Activated naive CD4-positive, alpha-beta T cell treated with anti-CD3 and anti-CD28 coated beads for 36 hours (primary cell): ENCODE measurements at regions not wholly inside any gene's neighbourhood (a gene's known extent, or its start where the extent isn't known, plus 50 kb on each side); places are given as distances from the start of the nearest gene placed in this dataset.

ENCODE experiments used
- CTCF ChIA-PET: fragments of 350-600 bp; sonication (Branson Sonifier 250); formaldehyde crosslinking; loops from one replicate; lab custom pipeline; 2021; ENCODE audit warnings: antibody characterized with exemption; lab: Charles Lee
- DNase-seq: peaks from one replicate; pipeline ENCODE4 v3.0.0-alpha.2; 2020
- H3K27ac Mint-ChIP-seq: one replicate; pipeline ENCODE4 v1.8.0; 2021; ENCODE audit warnings: mild to moderate bottlenecking, mixed read lengths
- H3K27me3 Mint-ChIP-seq: one replicate; pipeline ENCODE4 v1.8.0; 2021; ENCODE audit warnings: low read depth, mixed read lengths
- H3K36me3 Mint-ChIP-seq: one replicate; pipeline ENCODE4 v1.8.0; 2021; ENCODE audit warnings: low read depth, mixed read lengths
- H3K4me1 Mint-ChIP-seq: one replicate; pipeline ENCODE4 v1.8.0; 2021; ENCODE audit warnings: low read depth, mixed read lengths
- H3K4me3 Mint-ChIP-seq: one replicate; pipeline ENCODE4 v1.8.0; 2021; ENCODE audit warnings: mild to moderate bottlenecking, moderate library complexity, mixed read lengths
- H3K9me3 Mint-ChIP-seq: one replicate; pipeline ENCODE4 v1.8.0; 2021; ENCODE audit warnings: mixed read lengths
- intact Hi-C: fragments of 100-400 bp; cut with micrococcal nuclease; formaldehyde crosslinking; loops from one replicate; pipeline ENCODE4 v1.15.1; 2023

GRCh38 chr12:86634456-86635410, 378.5 kb upstream of the MGAT4C start:
- no peaks in the 10 kb centered on the region for H3K27me3 Mint-ChIP-seq
- H3K4me1 Mint-ChIP-seq: no peaks in the 10 kb centered on the region
- H3K36me3 Mint-ChIP-seq: no peaks in the 10 kb centered on the region
- CTCF ChIA-PET: interaction anchor here (0.5 to 0.6 kb wide), 2 partner anchors 31 to 59 kb away, joined by 3 to 5 read pairs; no protein-coding TSS in a partner anchor
- no peak overlapping the region for H3K27ac Mint-ChIP-seq
- H3K9me3 Mint-ChIP-seq: peaks cover 4% of the 10 kb centered on the region
- H3K4me3 Mint-ChIP-seq: no peak overlapping the region
- intact Hi-C loops: no loop called here
- DNase-seq: no peak

GRCh38 chr12:86627001-86627400, 370.8 kb upstream of the MGAT4C start:
- intact Hi-C loops: no loop called here
- Mint-ChIP-seq H3K4me3 (no peak overlapping the region), H3K4me1 (no peaks in the 10 kb centered on the region), H3K27me3 (no peaks in the 10 kb centered on the region), H3K36me3 (no peaks in the 10 kb centered on the region), H3K9me3 (peaks cover 32% of the 10 kb centered on the region), H3K27ac (no peak overlapping the region)
- no peak for DNase-seq
- CTCF ChIA-PET: no interaction called here

DNA sequence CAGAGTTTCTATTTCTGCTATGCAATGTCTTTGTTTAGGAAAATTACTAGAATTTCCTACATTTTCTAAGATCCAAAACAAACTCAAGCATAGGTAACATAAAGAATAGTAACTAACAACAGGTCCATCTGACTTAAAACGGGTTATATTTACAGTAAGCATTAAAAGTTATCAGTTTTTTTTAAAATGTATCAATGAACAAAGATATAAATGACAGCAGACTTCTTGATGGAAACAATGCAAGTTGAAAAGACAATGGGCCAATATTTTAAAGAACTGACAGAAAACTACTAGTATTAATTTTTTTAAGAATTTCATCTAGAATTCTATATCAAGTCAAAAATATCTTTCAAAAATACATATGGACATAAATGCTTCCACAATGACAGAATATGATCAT, 367.1 kb upstream of the MGAT4C start:
- Mint-ChIP-seq H3K9me3 (peaks cover 19% of the 10 kb centered on the region), H3K27ac (no peak overlapping the region), H3K4me3 (no peak overlapping the region), H3K36me3 (no peaks in the 10 kb centered on the region), H3K4me1 (no peaks in the 10 kb centered on the region), H3K27me3 (no peaks in the 10 kb centered on the region)
- intact Hi-C loops: no loop called here
- DNase-seq: no peak
- CTCF ChIA-PET: no interaction called here

GRCh38 chr12:86621957-86622356, 365.8 kb upstream of the MGAT4C start:
- no peak overlapping the region for H3K27ac Mint-ChIP-seq
- intact Hi-C loops: no loop called here
- H3K4me1 Mint-ChIP-seq: no peaks in the 10 kb centered on the region
- no peak for DNase-seq
- no peaks in the 10 kb centered on the region for H3K36me3 Mint-ChIP-seq
- H3K4me3 Mint-ChIP-seq: no peak overlapping the region
- peaks cover 14% of the 10 kb centered on the region for H3K9me3 Mint-ChIP-seq
- no peaks in the 10 kb centered on the region for H3K27me3 Mint-ChIP-seq
- CTCF ChIA-PET: no interaction called here

DNA sequence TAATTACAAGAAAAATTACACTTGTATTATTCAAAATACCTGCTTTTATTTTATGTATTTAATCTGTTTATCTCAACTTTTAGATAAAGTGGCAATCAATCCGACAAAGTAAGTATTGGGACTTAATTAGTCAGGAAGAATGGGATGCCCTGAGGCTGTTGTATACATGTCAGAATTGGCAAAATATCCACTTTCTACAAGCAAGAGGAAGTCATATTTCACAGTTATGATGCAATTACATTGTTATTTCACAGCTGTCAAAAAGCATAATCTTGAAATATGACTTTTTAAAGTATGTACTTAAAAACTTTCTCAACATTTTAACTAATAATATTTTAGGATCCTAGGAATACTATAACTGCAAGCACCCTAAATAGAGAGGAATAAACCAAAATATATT, 357.1 kb upstream of the MGAT4C start:
- DNase-seq: no peak
- H3K27ac Mint-ChIP-seq: no peak overlapping the region
- intact Hi-C loops: no loop called here
- no peaks in the 10 kb centered on the region for H3K27me3 Mint-ChIP-seq
- no peak overlapping the region for H3K4me3 Mint-ChIP-seq
- no peaks in the 10 kb centered on the region for H3K9me3 Mint-ChIP-seq
- H3K4me1 Mint-ChIP-seq: no peaks in the 10 kb centered on the region
- CTCF ChIA-PET: no interaction called here
- no peaks in the 10 kb centered on the region for H3K36me3 Mint-ChIP-seq

- Mint-ChIP-seq H3K4me3 (no peak overlapping the region), H3K4me1 (no peaks in the 10 kb centered on the region), H3K27me3 (no peaks in the 10 kb centered on the region), H3K9me3 (no peaks in the 10 kb centered on the region), H3K36me3 (no peaks in the 10 kb centered on the region), H3K27ac (no peak overlapping the region)
- intact Hi-C loops: no loop called here
- no peak for DNase-seq
- CTCF ChIA-PET: no interaction called here
These were observed 352.4 kb upstream of the MGAT4C start for GRCh38 chr12:86608638-86609037.

DNA sequence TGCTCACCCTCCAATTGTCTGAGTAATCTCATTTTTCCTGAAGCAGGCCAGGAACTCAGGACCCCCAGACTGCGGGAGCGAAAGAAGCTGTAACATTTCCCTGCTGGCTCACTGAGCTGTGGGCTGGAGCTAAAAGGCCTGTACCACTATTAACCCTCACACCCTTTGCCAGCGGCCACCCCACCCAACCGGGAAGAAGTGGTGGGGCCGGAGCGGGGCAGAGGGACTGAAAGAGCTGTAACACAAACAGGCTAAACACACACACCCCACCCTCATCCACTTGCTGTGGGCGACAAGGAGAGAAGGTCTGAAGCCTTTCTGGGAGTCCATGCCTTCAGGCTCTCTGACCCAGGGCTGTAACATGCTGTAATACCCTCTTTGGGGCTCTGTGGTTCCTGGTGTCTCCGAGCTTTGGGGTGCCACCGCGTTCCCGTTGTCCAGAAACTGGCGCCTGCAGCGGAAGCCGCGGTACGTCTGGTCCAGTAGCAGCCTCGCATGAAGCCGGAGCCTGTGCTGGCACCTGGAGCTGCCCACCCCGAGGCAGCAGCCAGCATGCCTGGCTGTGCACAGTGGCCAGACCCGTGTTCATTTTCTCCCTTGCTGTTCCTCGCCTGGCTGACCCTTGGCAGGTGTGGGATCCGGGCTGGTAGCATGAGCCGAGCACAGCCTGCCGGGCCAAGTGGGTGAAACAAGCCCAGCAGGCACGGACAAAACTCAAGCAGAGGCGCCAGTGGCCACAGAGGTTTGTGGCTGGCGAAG, 345.5 kb upstream of the MGAT4C start:
- CTCF ChIA-PET: no interaction called here
- H3K4me1 Mint-ChIP-seq: no peaks in the 10 kb centered on the region
- no peak for DNase-seq
- no peaks in the 10 kb centered on the region for H3K27me3 Mint-ChIP-seq
- no peaks in the 10 kb centered on the region for H3K36me3 Mint-ChIP-seq
- intact Hi-C loops: no loop called here
- no peak overlapping the region for H3K4me3 Mint-ChIP-seq
- H3K27ac Mint-ChIP-seq: no peak overlapping the region
- H3K9me3 Mint-ChIP-seq: peaks cover 3% of the 10 kb centered on the region

GRCh38 chr12:86600664-86601231, 344.6 kb upstream of the MGAT4C start:
- intact Hi-C loops: no loop called here
- Mint-ChIP-seq H3K4me1 (no peaks in the 10 kb centered on the region), H3K4me3 (no peak overlapping the region), H3K27ac (no peak overlapping the region), H3K27me3 (no peaks in the 10 kb centered on the region), H3K36me3 (no peaks in the 10 kb centered on the region), H3K9me3 (peaks cover 3% of the 10 kb centered on the region)
- CTCF ChIA-PET: no interaction called here
- no peak for DNase-seq

- Mint-ChIP-seq H3K9me3 (peaks cover 3% of the 10 kb centered on the region), H3K4me3 (no peak overlapping the region), H3K27ac (no peak overlapping the region), H3K27me3 (no peaks in the 10 kb centered on the region), H3K36me3 (no peaks in the 10 kb centered on the region), H3K4me1 (no peaks in the 10 kb centered on the region)
- no peak for DNase-seq
- intact Hi-C loops: no loop called here
- CTCF ChIA-PET: no interaction called here
These were observed 341.2 kb upstream of the MGAT4C start for GRCh38 chr12:86597431-86597830.

- no peaks in the 10 kb centered on the region for H3K36me3 Mint-ChIP-seq
- intact Hi-C loops: no loop called here
These were observed 334.1 kb upstream of the MGAT4C start for GRCh38 chr12:86590296-86590695.

DNA sequence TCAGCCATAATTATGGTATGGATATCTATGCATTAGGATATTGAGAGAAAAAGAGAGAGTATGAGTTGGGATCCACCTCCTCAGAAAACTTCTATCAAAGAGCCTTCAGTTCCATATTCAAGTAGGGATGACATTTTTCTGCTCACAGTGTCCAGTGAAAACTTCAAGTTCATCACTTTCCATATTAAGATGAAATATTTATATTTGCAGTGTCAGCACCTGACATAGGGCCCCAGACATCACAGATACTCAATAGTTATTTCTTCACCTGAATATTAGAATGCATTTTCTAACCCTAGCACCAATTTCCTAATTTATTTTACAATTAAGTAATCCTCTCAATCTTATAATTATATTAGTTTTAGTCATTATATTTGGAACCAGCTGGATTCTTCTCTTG, 318.0 kb upstream of the MGAT4C start:
- DNase-seq: no peak
- Mint-ChIP-seq H3K4me1 (no peaks in the 10 kb centered on the region), H3K36me3 (no peaks in the 10 kb centered on the region), H3K27me3 (no peaks in the 10 kb centered on the region), H3K27ac (no peak overlapping the region), H3K4me3 (no peak overlapping the region), H3K9me3 (peaks cover 9% of the 10 kb centered on the region)
- CTCF ChIA-PET: no interaction called here
- intact Hi-C loops: no loop called here

More at GRCh38 chr12:86590296-86590695, 334.1 kb upstream of the MGAT4C start:
- no peaks in the 10 kb centered on the region for H3K27me3 Mint-ChIP-seq
- H3K27ac Mint-ChIP-seq: no peak overlapping the region
- H3K9me3 Mint-ChIP-seq: peaks cover 1% of the 10 kb centered on the region
- H3K4me3 Mint-ChIP-seq: no peak overlapping the region
- CTCF ChIA-PET: no interaction called here
- DNase-seq: no peak
- H3K4me1 Mint-ChIP-seq: no peaks in the 10 kb centered on the region

DNA sequence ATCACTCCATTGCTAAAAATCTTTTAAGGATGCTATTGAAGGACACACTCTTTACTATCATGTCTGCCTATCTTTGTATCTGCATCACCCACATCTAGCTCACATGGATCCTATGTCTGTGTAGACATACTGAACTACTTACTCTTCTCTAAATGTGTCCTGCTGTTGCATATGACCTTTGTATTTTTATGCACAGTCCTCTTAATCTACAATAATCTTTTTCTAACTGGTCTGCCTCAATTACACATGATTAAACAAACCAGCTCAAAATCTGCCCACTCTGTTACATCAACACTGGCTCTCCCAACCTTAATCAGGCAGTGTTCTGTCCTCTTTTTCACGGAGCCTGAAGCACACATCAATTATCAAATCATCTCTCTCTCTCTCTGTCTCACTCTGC, 316.3 kb upstream of the MGAT4C start:
- intact Hi-C loops: no loop called here
- no peaks in the 10 kb centered on the region for H3K36me3 Mint-ChIP-seq
- CTCF ChIA-PET: no interaction called here
- H3K27me3 Mint-ChIP-seq: no peaks in the 10 kb centered on the region
- H3K4me1 Mint-ChIP-seq: no peaks in the 10 kb centered on the region
- H3K27ac Mint-ChIP-seq: no peak overlapping the region
- DNase-seq: no peak
- peaks cover 3% of the 10 kb centered on the region for H3K9me3 Mint-ChIP-seq
- no peak overlapping the region for H3K4me3 Mint-ChIP-seq
